HG03565 (cell line): ENCODE measurements at regions not wholly inside any gene's neighbourhood (a gene's known extent, or its start where the extent isn't known, plus 50 kb on each side); places are given as distances from the start of the nearest gene placed in this dataset.

ENCODE experiments used
- ATAC-seq: cut with Tn5 transposase; IDR thresholded peaks from one replicate; pipeline ENCODE4 v1.9.1; 2021; ENCODE audit warnings: mild to moderate bottlenecking, moderate library complexity; ENCODE audit not compliant: unreplicated experiment

GRCh38 chr4:22987870-22988269 lies 295.1 kb downstream of the GBA3 start:
- no peak for ATAC-seq

GRCh38 chr4:22986881-22987280 lies 294.1 kb downstream of the GBA3 start:
- no peak for ATAC-seq

- ATAC-seq, result no peak
These were observed 293.5 kb downstream of the GBA3 start for GRCh38 chr4:22986262-22986661.

GRCh38 chr4:22984390-22984789 lies 291.7 kb downstream of the GBA3 start:
- no peak for ATAC-seq

- no peak for ATAC-seq
These were observed 285.9 kb downstream of the GBA3 start for GRCh38 chr4:22978656-22979055.

- ATAC-seq, result no peak
These were observed 277.9 kb downstream of the GBA3 start for GRCh38 chr4:22970665-22971064.

- no peak for ATAC-seq
These were observed 276.7 kb downstream of the GBA3 start for GRCh38 chr4:22969287-22969896.

- ATAC-seq, result no peak
These were observed 269.6 kb downstream of the GBA3 start for GRCh38 chr4:22962295-22962694.

- ATAC-seq, result no peak
These were observed 266.7 kb downstream of the GBA3 start for GRCh38 chr4:22959483-22959882.

- no peak for ATAC-seq
These were observed 265.1 kb downstream of the GBA3 start for GRCh38 chr4:22957774-22958309.

GRCh38 chr4:22949161-22949855 lies 256.6 kb downstream of the GBA3 start:
- ATAC-seq, result no peak

- no peak for ATAC-seq
These were observed 255.1 kb downstream of the GBA3 start for GRCh38 chr4:22947851-22948250.

- no peak for ATAC-seq
These were observed 250.3 kb downstream of the GBA3 start for GRCh38 chr4:22942920-22943559.

GRCh38 chr4:22941688-22942375 lies 249.1 kb downstream of the GBA3 start:
- no peak for ATAC-seq

- ATAC-seq, result no peak
These were observed 239.6 kb downstream of the GBA3 start for GRCh38 chr4:22932326-22932725.

GRCh38 chr4:22922426-22922825 lies 229.7 kb downstream of the GBA3 start:
- ATAC-seq, result no peak

- no peak for ATAC-seq
These were observed 229.2 kb downstream of the GBA3 start for GRCh38 chr4:22921936-22922335.

- ATAC-seq, result no peak
These were observed 218.5 kb downstream of the GBA3 start for GRCh38 chr4:22911285-22911684.

GRCh38 chr4:22910200-22910599 lies 217.5 kb downstream of the GBA3 start:
- ATAC-seq, result no peak

- no peak for ATAC-seq
These were observed 213.3 kb downstream of the GBA3 start for GRCh38 chr4:22906045-22906444.

GRCh38 chr4:22903913-22904312 lies 211.2 kb downstream of the GBA3 start:
- no peak for ATAC-seq
